Testis (tissue), 2 donors: ENCODE measurements at regions not wholly inside any gene's neighbourhood (a gene's known extent, or its start where the extent isn't known, plus 50 kb on each side); places are given as distances from the start of the nearest gene placed in this dataset.

ENCODE experiments used
- POLR2A ChIP-seq: fragments of 450-650 bp; IDR thresholded peaks from one replicate; pipeline ENCODE4 v1.6.1; 2017; ENCODE audit warnings: antibody characterized with exemption, mild to moderate bottlenecking, moderate library complexity
- TF ChIP-seq, protein P1 (sequence below), 3 experiments: fragments of 450-650 bp in 2 of 3; fragments of 200-600 bp in 1 of 3; sonication (generic) in 1 of 3; IDR thresholded peaks; one replicate each; pipeline ENCODE4 v1.5.1; 2016 to 2019; ENCODE audit warnings: antibody characterized with exemption in 3 of 3, mild to moderate bottlenecking in 2 of 3, moderate library complexity in 1 of 3

GRCh38 chr6:23457321-23457720 lies 668.7 kb upstream of the NRSN1 start:
- TF ChIP-seq POLR2A = no peak
- TF ChIP-seq, protein P1, sequence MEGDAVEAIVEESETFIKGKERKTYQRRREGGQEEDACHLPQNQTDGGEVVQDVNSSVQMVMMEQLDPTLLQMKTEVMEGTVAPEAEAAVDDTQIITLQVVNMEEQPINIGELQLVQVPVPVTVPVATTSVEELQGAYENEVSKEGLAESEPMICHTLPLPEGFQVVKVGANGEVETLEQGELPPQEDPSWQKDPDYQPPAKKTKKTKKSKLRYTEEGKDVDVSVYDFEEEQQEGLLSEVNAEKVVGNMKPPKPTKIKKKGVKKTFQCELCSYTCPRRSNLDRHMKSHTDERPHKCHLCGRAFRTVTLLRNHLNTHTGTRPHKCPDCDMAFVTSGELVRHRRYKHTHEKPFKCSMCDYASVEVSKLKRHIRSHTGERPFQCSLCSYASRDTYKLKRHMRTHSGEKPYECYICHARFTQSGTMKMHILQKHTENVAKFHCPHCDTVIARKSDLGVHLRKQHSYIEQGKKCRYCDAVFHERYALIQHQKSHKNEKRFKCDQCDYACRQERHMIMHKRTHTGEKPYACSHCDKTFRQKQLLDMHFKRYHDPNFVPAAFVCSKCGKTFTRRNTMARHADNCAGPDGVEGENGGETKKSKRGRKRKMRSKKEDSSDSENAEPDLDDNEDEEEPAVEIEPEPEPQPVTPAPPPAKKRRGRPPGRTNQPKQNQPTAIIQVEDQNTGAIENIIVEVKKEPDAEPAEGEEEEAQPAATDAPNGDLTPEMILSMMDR (IDR thresholded peaks at IDR 0.05) = no peak
